ENCODE measurements at regions not wholly inside any gene's neighbourhood (a gene's known extent, or its start where the extent isn't known, plus 50 kb on each side); places are given as distances from the start of the nearest gene placed in this dataset.

DNA sequence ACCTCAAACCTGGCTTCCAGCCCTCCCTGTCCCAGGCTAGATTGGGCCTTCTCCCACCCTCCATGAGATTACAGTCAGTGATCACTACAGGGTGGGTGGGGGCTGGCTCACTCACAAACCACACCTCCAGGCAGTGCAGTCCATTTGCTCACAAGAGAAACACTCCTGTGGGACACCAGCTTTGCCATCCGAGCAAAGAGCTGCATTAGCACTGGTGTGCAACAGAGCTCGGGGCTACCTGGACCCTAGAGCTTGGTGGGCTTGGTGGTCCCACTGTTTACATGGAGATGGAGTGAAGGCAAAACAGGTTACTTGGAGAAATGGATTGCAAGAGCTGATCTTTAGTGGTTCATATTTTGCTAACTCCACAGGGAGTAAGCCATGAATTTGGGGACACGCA is 451.7 kb upstream of the ZMIZ1 start:
- no peak for TF ChIP-seq POLR2A (IDR thresholded peaks at IDR 0.05)
- TF ChIP-seq, protein P1, sequence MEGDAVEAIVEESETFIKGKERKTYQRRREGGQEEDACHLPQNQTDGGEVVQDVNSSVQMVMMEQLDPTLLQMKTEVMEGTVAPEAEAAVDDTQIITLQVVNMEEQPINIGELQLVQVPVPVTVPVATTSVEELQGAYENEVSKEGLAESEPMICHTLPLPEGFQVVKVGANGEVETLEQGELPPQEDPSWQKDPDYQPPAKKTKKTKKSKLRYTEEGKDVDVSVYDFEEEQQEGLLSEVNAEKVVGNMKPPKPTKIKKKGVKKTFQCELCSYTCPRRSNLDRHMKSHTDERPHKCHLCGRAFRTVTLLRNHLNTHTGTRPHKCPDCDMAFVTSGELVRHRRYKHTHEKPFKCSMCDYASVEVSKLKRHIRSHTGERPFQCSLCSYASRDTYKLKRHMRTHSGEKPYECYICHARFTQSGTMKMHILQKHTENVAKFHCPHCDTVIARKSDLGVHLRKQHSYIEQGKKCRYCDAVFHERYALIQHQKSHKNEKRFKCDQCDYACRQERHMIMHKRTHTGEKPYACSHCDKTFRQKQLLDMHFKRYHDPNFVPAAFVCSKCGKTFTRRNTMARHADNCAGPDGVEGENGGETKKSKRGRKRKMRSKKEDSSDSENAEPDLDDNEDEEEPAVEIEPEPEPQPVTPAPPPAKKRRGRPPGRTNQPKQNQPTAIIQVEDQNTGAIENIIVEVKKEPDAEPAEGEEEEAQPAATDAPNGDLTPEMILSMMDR (IDR thresholded peaks at IDR 0.05), result no peak
- TF ChIP-seq POLR2AphosphoS5 (IDR thresholded peaks at IDR 0.05), result no peak
- TF ChIP-seq EP300 (IDR thresholded peaks at IDR 0.05), result no peak

All from suprapubic skin (tissue), 4 donors.